Ishikawa (cell line): ENCODE measurements at regions not wholly inside any gene's neighbourhood (a gene's known extent, or its start where the extent isn't known, plus 50 kb on each side); places are given as distances from the start of the nearest gene placed in this dataset.

Experiments
- CEBPB ChIP-seq: IDR thresholded peaks from 2 replicates; pipeline ENCODE4 v1.6.1; 2012
- CREB1 ChIP-seq: IDR thresholded peaks from 2 replicates; pipeline ENCODE4 v1.6.1; 2012; ENCODE audit warnings: low read depth
- EGR1 ChIP-seq: IDR thresholded peaks from 2 replicates; pipeline ENCODE4 v1.6.1; 2012
- EP300 ChIP-seq: IDR thresholded peaks from 2 replicates; pipeline ENCODE4 v1.6.1; 2012; ENCODE audit warnings: borderline replicate concordance
- FOXM1 ChIP-seq: IDR thresholded peaks from 2 replicates; pipeline ENCODE4 v1.6.1; 2012; ENCODE audit warnings: low read depth, borderline replicate concordance
- MAX ChIP-seq: IDR thresholded peaks from 2 replicates; pipeline ENCODE4 v1.6.1; 2012
- NFIC ChIP-seq: IDR thresholded peaks from 2 replicates; pipeline ENCODE4 v1.6.1; 2012
- RAD21 ChIP-seq: IDR thresholded peaks from 2 replicates; pipeline ENCODE4 v1.6.1; 2012; ENCODE audit warnings: low read depth
- REST ChIP-seq: IDR thresholded peaks from 2 replicates; pipeline ENCODE4 v1.6.1; 2012; ENCODE audit warnings: low read depth, mild to moderate bottlenecking
- TAF1 ChIP-seq: IDR thresholded peaks from 2 replicates; pipeline ENCODE4 v1.6.1; 2012; ENCODE audit warnings: low read depth, mild to moderate bottlenecking
- TCF12 ChIP-seq: IDR thresholded peaks from 2 replicates; pipeline ENCODE4 v1.6.1; 2012; ENCODE audit warnings: low read depth
- TEAD4 ChIP-seq: IDR thresholded peaks from 2 replicates; pipeline ENCODE4 v1.6.1; 2012
- USF1 ChIP-seq: IDR thresholded peaks from 2 replicates; pipeline ENCODE4 v1.6.1; 2012
- YY1 ChIP-seq: IDR thresholded peaks from 2 replicates; pipeline ENCODE4 v1.6.1; 2012; ENCODE audit warnings: low read depth
- ZBTB7A ChIP-seq: IDR thresholded peaks from 2 replicates; pipeline ENCODE4 v1.6.1; 2012; ENCODE audit warnings: low read depth

DNA sequence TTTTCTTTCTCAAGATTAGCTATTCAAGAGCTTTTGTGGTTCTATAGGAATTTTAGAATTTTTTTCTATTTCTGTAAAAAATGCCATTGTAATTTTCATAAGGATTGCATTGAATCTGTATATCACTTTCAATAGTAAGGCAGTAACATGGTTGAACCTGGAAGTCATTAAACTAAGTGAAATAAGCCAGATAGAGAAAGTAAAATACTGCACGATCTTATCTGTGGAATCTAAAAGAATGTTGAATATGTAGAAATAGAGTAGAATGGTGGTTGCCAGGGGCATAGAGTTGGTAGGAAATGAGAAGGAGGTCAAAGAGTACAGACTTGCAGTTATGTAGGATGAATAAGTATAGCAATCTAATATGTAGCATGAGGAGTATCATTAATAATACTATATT lies 1073.5 kb upstream of the LRRN3 start:
- TF ChIP-seq EP300 = no peak
- TF ChIP-seq NFIC = no peak
- TF ChIP-seq MAX = no peak
- TF ChIP-seq CREB1 = no peak
- TF ChIP-seq TCF12 = no peak
- no peak for TF ChIP-seq FOXM1
- no peak for TF ChIP-seq RAD21

DNA sequence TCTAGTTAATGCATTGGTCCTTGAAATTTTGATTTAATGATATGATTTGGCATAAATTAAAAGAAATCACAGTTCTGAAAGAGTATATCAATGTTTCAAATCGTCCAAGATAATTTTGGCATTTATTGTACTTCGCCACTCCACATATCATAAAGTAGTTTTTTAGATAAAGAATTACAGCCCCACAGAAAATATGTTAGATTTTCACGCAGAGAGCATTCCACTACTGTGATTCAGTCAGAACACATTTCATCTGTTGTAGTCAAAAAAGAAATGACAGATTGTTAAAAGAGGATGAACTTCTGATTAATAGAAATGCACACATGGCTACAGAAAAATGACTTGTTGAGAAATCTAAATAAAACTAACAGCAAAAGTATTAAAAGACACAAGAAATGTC lies 1063.5 kb upstream of the LRRN3 start:
- TF ChIP-seq NFIC = no peak
- TF ChIP-seq TAF1 = no peak
- no peak for TF ChIP-seq EP300
- no peak for TF ChIP-seq CEBPB
- no peak for TF ChIP-seq MAX
- TF ChIP-seq TEAD4 = no peak
- TF ChIP-seq ZBTB7A = no peak
- TF ChIP-seq YY1 = no peak
- no peak for TF ChIP-seq RAD21
- TF ChIP-seq CREB1 = no peak
- TF ChIP-seq EGR1 = no peak

DNA sequence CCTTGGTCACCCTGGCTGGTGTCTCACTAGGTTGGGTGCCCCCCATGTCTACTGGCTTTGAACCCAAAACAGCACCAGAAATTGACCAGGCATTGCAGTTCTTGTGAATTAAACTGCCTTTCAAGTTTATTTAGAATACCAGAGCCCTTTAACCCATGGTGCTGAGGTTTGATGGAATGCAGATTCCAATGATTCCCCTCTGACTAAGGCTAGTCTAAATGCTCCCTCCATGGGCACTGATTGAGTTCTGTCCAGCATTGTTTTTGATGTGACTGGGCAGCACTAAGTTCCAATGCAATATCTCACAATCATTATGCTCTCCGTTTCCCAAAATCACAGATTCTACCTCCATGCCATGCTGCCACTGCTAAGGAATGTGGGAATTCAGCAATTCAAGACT lies 1047.4 kb upstream of the LRRN3 start:
- TF ChIP-seq TAF1 = no peak
- TF ChIP-seq MAX = no peak

DNA sequence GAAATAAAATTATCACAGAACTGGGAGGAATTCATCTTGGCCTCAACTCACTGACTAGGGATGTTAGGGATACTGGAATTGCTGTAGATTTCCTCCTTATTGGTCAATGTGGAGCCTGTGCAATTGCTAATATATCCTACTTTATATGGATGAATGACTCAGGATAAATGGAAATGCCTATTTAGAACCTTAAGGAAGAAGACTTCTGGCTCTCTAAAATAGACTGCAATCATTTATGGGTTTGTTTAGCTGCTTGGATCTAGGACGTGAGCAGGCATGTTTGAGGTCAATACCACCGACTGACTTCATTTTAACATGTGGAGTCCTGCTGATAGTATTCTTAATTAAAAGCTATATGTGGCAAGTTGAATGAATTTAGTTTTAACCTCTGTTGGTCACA lies 1040.1 kb upstream of the LRRN3 start:
- TF ChIP-seq EP300 = no peak
- TF ChIP-seq NFIC = no peak
- TF ChIP-seq MAX = no peak
- no peak for TF ChIP-seq RAD21
- no peak for TF ChIP-seq CEBPB
- TF ChIP-seq CREB1 = no peak
- no peak for TF ChIP-seq REST
- no peak for TF ChIP-seq USF1
- no peak for TF ChIP-seq TEAD4
- TF ChIP-seq EGR1 = no peak
- no peak for TF ChIP-seq YY1
- TF ChIP-seq TAF1 = no peak
- TF ChIP-seq FOXM1 = no peak
- TF ChIP-seq TCF12 = no peak
- no peak for TF ChIP-seq ZBTB7A

DNA sequence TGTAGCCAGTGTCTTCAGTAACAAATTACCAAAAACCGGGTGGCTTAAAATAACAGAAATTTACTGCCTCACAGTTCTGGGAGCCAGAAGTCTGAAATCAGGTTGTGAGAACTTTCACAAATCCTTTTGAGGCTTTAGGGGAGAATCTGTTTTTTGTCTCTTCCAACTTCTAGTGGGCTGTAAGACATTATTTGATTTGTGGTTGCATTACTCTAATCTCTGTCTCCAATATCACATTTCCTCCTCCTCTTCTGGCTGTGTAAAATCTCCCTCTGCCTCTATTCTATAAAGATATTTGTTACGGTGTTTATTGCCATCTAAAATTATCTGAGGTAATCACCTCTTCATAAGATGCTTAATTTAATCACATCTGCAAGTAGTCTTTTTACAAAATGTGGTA lies 1039.6 kb upstream of the LRRN3 start:
- no peak for TF ChIP-seq NFIC

DNA sequence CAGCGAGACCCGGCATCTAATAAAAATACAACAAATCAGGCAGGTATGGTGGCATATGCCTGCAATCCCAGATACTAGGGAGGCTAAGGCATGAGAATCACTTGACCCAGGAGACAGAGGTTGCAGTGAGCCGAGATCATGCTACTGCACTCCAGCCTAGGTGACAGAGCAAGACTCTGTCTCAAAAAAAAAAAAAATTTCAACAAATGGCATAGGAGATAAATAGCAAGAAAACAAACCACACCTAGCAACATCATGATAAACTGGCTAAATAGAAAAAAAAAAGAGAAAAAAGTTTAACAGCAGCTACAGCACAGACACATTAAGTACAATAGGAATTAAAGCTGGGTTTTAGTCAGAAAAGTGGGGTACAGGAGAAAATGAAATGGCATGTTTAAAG lies 1034.6 kb upstream of the LRRN3 start:
- no peak for TF ChIP-seq CREB1
- TF ChIP-seq YY1 = no peak
- no peak for TF ChIP-seq CEBPB
- no peak for TF ChIP-seq FOXM1
- no peak for TF ChIP-seq USF1
- no peak for TF ChIP-seq NFIC
- no peak for TF ChIP-seq TAF1
- TF ChIP-seq ZBTB7A = no peak
- no peak for TF ChIP-seq REST
- TF ChIP-seq EGR1 = no peak
- no peak for TF ChIP-seq EP300
- TF ChIP-seq RAD21 = no peak
- TF ChIP-seq TCF12 = no peak
- no peak for TF ChIP-seq TEAD4
- TF ChIP-seq MAX = no peak
